ENCODE measurements at regions not wholly inside any gene's neighbourhood (a gene's known extent, or its start where the extent isn't known, plus 50 kb on each side); places are given as distances from the start of the nearest gene placed in this dataset.

GRCh38 chr7:79790656-79791262 is 337.3 kb upstream of the MAGI2 start:
- H3K27me3 ChIP-seq (ENCODE audit: control insufficient read depth, insufficient read depth, low read length): no peaks in the 10 kb centered on the region
- H3K4me3 ChIP-seq (ENCODE audit: low read depth, low read length): no peak overlapping the region
- no peak for TF ChIP-seq CTCF (IDR thresholded peaks at IDR 0.05; ENCODE audit: insufficient read depth, low read length, poor library complexity, severe bottlenecking)
- DNase-seq (ENCODE audit: low read depth): no peak
- H3K36me3 ChIP-seq (ENCODE audit: control insufficient read depth, insufficient read depth, low read length): no peaks in the 10 kb centered on the region

- Histone ChIP-seq H3K27me3 (ENCODE audit: control insufficient read depth, insufficient read depth, low read length) (no peaks in the 10 kb centered on the region), H3K36me3 (ENCODE audit: control insufficient read depth, insufficient read depth, low read length) (no peaks in the 10 kb centered on the region), H3K4me3 (ENCODE audit: low read depth, low read length) (no peak overlapping the region)
- no peak for DNase-seq (ENCODE audit: low read depth)
- no peak for TF ChIP-seq CTCF (IDR thresholded peaks at IDR 0.05; ENCODE audit: insufficient read depth, low read length, poor library complexity, severe bottlenecking)
These were observed 336.3 kb upstream of the MAGI2 start for GRCh38 chr7:79789584-79790345.

GRCh38 chr7:79787623-79788022 is 334.2 kb upstream of the MAGI2 start:
- no peaks in the 10 kb centered on the region for H3K27me3 ChIP-seq (ENCODE audit: control insufficient read depth, insufficient read depth, low read length)
- no peaks in the 10 kb centered on the region for H3K36me3 ChIP-seq (ENCODE audit: control insufficient read depth, insufficient read depth, low read length)
- TF ChIP-seq CTCF (IDR thresholded peaks at IDR 0.05; ENCODE audit: insufficient read depth, low read length, poor library complexity, severe bottlenecking): no peak
- no peak overlapping the region for H3K4me3 ChIP-seq (ENCODE audit: low read depth, low read length)
- no peak for DNase-seq (ENCODE audit: low read depth)

GRCh38 chr7:79787096-79787495 is 333.6 kb upstream of the MAGI2 start:
- no peak for DNase-seq (ENCODE audit: low read depth)
- no peak overlapping the region for H3K4me3 ChIP-seq (ENCODE audit: low read depth, low read length)
- H3K27me3 ChIP-seq (ENCODE audit: control insufficient read depth, insufficient read depth, low read length): no peaks in the 10 kb centered on the region
- no peak for TF ChIP-seq CTCF (IDR thresholded peaks at IDR 0.05; ENCODE audit: insufficient read depth, low read length, poor library complexity, severe bottlenecking)
- no peaks in the 10 kb centered on the region for H3K36me3 ChIP-seq (ENCODE audit: control insufficient read depth, insufficient read depth, low read length)

- no peak for DNase-seq (ENCODE audit: low read depth)
- Histone ChIP-seq H3K36me3 (ENCODE audit: control insufficient read depth, insufficient read depth, low read length) (no peaks in the 10 kb centered on the region), H3K4me3 (ENCODE audit: low read depth, low read length) (no peak overlapping the region), H3K27me3 (ENCODE audit: control insufficient read depth, insufficient read depth, low read length) (no peaks in the 10 kb centered on the region)
- no peak for TF ChIP-seq CTCF (IDR thresholded peaks at IDR 0.05; ENCODE audit: insufficient read depth, low read length, poor library complexity, severe bottlenecking)
These were observed 332.7 kb upstream of the MAGI2 start for GRCh38 chr7:79786187-79786586.
